ENCODE measurements at regions not wholly inside any gene's neighbourhood (a gene's known extent, or its start where the extent isn't known, plus 50 kb on each side); places are given as distances from the start of the nearest gene placed in this dataset.

GRCh38 chr1:234866007-234866866, 256.3 kb upstream of the IRF2BP2 start (continued):
- TF ChIP-seq REST (IDR thresholded peaks at IDR 0.05; ENCODE audit: borderline replicate concordance) (peak; percentile 60), REST (CRISPR knock-in tag; IDR thresholded peaks at IDR 0.05; ENCODE audit: low read depth) (no peak; the same call in 1 of the 2 replicates), RBM15 (IDR thresholded peaks at IDR 0.05; ENCODE audit: insufficient read depth, low read length) (no peak), CREB1 (IDR thresholded peaks at IDR 0.05) (peak; percentile 83), CREB1 (CRISPR knock-in tag; IDR thresholded peaks at IDR 0.05) (peak; percentile 85), ZFP30 (CRISPR knock-in tag; IDR thresholded peaks at IDR 0.05; ENCODE audit: borderline replicate concordance) (no peak), ZNF57 (CRISPR knock-in tag; IDR thresholded peaks at IDR 0.05) (no peak), HDAC6 (IDR thresholded peaks at IDR 0.05; ENCODE audit: low read depth, low read length) (no peak), E2F5 (CRISPR knock-in tag; IDR thresholded peaks at IDR 0.05) (no peak), ZFP36 (IDR thresholded peaks at IDR 0.05; ENCODE audit: low read depth, low read length, partially characterized antibody) (no peak), NFATC3 (IDR thresholded peaks at IDR 0.05) (peak; percentile 19; the same call in 1 of the 2 replicates), SETDB1 (IDR thresholded peaks at IDR 0.05; ENCODE audit: low read length) (no peak), ZKSCAN1 (IDR thresholded peaks at IDR 0.05; ENCODE audit: low read depth, low read length) (peak; percentile 99), ZNF212 (CRISPR knock-in tag; IDR thresholded peaks at IDR 0.05) (no peak), TAF15 (IDR thresholded peaks at IDR 0.05; ENCODE audit: low read depth, low read length) (no peak), ERF (CRISPR knock-in tag; IDR thresholded peaks at IDR 0.05) (0 out of 2 replicates have a peak, but pooled peaks have one; percentile 13), NR4A1 (CRISPR knock-in tag; IDR thresholded peaks at IDR 0.05) (no peak), NR4A1 (tag; IDR thresholded peaks at IDR 0.05) (peak; percentile 83; the same call in 1 of the 2 replicates), PML (IDR thresholded peaks at IDR 0.05; ENCODE audit: low read length) (peak; percentile 61; the same call in 1 of the 2 replicates), KAT8 (IDR thresholded peaks at IDR 0.05; ENCODE audit: low read depth) (no peak), ZFP1 (CRISPR knock-in tag; IDR thresholded peaks at IDR 0.05) (no peak), TRIM28 (IDR thresholded peaks at IDR 0.05) (peak; percentile 70; the same call in 1 of the 2 replicates), BCOR (IDR thresholded peaks at IDR 0.05) (peak; percentile 22; the same call in 1 of the 2 replicates)

Measured in K562 (cell line).